Kidney (tissue), 13 donors: ENCODE measurements at regions not wholly inside any gene's neighbourhood (a gene's known extent, or its start where the extent isn't known, plus 50 kb on each side); places are given as distances from the start of the nearest gene placed in this dataset.

Experiments used
- DNase-seq, 5 donors: peaks; one replicate each; pipeline ENCODE4 v3.0.0-alpha.2; 2013 to 2020
- FAIRE-seq: peaks from 2 replicates; lab custom pipeline; 2012; peaks lifted over from hg19 to GRCh38; lab: Jason Lieb, UNC
- H3K27ac ChIP-seq, 2 donors: one replicate each; pipeline ENCODE4 v1.7.0; 2013; ENCODE audit warnings: low read depth in 2 of 2, low read length in 2 of 2, inconsistent platforms in 1 of 2
- H3K27me3 ChIP-seq: one replicate; pipeline ENCODE4 v1.7.1; 2013; ENCODE audit warnings: low read length, inconsistent platforms; ENCODE audit not compliant: control insufficient read depth, insufficient read depth
- H3K36me3 ChIP-seq, 3 donors: one replicate each; pipeline versions ENCODE4 v1.7.0 to v1.7.1; 2013; ENCODE audit warnings: low read length in 3 of 3, control low read depth in 1 of 3, inconsistent platforms in 1 of 3; ENCODE audit not compliant: insufficient read depth in 3 of 3, control insufficient read depth in 2 of 3
- H3K4me1 ChIP-seq, 3 donors: one replicate each; pipeline versions ENCODE4 v1.7.0 to v1.7.1; 2013; ENCODE audit warnings: low read length in 3 of 3, inconsistent platforms in 1 of 3, low read depth in 1 of 3; ENCODE audit not compliant: control insufficient read depth in 2 of 3, insufficient read depth in 2 of 3
- H3K4me3 ChIP-seq, 3 donors: one replicate each; pipeline versions ENCODE4 v1.7.0 to v1.8.1; 2013; ENCODE audit warnings: low read length in 3 of 3, control low read depth in 1 of 3, inconsistent platforms in 1 of 3
- H3K9ac ChIP-seq, 3 donors: one replicate each; pipeline versions ENCODE4 v1.7.0 to v1.7.1; 2013; ENCODE audit warnings: low read length in 3 of 3, control low read depth in 1 of 3, inconsistent platforms in 1 of 3
- H3K9me3 ChIP-seq, 3 donors: one replicate each; pipeline versions ENCODE4 v1.7.0 to v1.7.1; 2013; ENCODE audit warnings: low read length in 3 of 3, control low read depth in 1 of 3, inconsistent platforms in 1 of 3; ENCODE audit not compliant: control insufficient read depth in 2 of 3, insufficient read depth in 1 of 3
- intact Hi-C: fragments of 100-400 bp; cut with DNase I; formaldehyde crosslinking; loops from one replicate; pipeline ENCODE4 v1.11.1; 2022
- TF ChIP-seq, protein P1 (sequence below): IDR thresholded peaks from 3 replicates; pipeline ENCODE4 v1.5.1; 2012; ENCODE audit warnings: mild to moderate bottlenecking, moderate library complexity, borderline replicate concordance; ENCODE audit not compliant: insufficient read depth; ENCODE audit errors: extremely low read depth
- donor health status: control.
- donor health status: control.
- donor health status: control.
- donor health status: control.
- donor health status: control.
- donor health status: DM: yes; HTN: yes; CAD: no.
- donor health status: Normal renal cell carcinoma (clear cell type).

DNA sequence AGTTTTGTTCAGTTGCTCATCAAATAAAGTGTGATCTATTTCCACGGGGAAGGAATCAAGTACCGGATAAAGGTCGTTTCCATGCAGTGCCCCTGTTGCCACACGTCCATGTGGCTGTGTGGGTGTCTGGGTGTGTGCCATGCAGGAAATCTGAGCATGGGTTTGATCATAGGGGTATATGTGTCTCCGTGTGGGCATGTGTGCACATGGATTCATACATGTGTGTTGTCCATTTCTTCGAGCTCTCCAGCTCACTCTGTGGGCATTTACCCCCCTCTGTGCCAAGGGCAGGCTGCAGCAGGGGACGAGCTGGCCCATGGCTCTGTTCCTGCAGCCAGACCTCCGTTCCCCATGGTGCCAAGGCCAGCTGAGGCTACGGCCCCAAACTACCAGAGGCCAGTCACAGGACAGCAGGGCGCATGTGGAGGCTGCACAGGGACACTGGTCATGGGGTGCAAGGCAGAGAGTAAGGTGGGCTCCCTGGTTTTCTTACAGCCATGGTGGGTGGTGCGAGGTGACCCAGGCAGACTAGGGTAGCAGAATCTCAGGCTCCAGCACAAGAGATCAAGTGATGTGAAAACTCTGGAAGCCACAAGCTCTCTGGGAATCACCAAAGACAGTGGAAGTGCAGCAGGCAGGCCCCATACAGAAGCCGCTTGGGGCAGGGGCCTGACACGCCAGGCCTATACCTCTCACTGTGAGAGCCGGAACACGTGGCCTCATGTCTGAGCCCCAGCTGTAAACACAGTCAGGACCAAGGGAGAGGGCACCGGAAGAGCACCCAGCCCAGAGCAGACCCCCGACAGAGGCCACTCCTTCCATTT is 66.4 kb upstream of the RAB6C start:
- H3K9me3 ChIP-seq = peaks cover 0 to 6% (median 5%) of the 10 kb centered on the region in 3 donors
- no peaks in the 10 kb centered on the region for H3K4me1 ChIP-seq
- FAIRE-seq (no peak), DNase-seq (no peak)
- TF ChIP-seq, protein P1, sequence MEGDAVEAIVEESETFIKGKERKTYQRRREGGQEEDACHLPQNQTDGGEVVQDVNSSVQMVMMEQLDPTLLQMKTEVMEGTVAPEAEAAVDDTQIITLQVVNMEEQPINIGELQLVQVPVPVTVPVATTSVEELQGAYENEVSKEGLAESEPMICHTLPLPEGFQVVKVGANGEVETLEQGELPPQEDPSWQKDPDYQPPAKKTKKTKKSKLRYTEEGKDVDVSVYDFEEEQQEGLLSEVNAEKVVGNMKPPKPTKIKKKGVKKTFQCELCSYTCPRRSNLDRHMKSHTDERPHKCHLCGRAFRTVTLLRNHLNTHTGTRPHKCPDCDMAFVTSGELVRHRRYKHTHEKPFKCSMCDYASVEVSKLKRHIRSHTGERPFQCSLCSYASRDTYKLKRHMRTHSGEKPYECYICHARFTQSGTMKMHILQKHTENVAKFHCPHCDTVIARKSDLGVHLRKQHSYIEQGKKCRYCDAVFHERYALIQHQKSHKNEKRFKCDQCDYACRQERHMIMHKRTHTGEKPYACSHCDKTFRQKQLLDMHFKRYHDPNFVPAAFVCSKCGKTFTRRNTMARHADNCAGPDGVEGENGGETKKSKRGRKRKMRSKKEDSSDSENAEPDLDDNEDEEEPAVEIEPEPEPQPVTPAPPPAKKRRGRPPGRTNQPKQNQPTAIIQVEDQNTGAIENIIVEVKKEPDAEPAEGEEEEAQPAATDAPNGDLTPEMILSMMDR = no peak
- H3K27ac ChIP-seq = no peak overlapping the region
- intact Hi-C loops = no loop called here
- no peaks in the 10 kb centered on the region for H3K36me3 ChIP-seq
- H3K9ac ChIP-seq = no peak overlapping the region
- H3K4me3 ChIP-seq = no peak overlapping the region
- no peaks in the 10 kb centered on the region for H3K27me3 ChIP-seq

DNA sequence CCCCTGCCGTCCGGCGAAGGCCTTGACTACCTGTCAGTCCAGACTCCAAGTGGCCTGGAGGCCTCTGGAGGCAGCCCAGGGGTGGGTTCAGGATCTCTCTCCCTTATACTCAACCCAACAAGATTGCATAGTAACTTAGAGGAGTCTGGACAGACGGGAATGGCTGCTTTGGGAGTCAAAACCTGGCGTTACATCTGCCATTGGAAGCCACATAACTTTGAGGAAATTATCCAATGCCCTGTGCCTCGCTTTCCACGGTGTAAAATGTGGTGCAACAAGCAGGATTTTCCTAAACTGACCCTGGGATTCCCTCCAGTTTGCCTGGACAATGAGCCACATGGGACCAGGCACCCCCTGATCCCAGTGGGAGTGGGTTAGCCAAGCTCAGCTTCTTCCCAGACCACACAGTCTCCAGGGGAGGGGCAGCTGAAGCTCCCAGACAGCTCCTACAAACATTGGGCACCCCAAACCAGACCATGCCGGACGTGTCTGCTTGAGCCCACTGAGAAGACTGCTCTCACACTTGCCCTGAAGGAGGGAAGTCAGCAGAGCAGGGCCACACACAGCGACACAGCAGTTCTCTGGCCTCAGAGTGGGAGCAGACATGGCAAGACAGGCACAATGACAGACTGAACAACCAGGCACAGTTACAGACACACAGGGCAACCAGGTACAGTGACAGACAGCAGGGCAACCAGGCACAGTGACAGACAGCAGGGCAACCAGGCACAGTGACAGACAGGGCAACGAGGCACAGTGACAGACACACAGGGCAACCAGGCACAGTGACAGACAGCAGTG is 65.6 kb upstream of the RAB6C start:
- intact Hi-C loops = no loop called here
- H3K27ac ChIP-seq = no peak overlapping the region
- no peak for FAIRE-seq
- H3K9me3 ChIP-seq = peaks cover 0 to 8% (median 8%) of the 10 kb centered on the region in 3 donors
- no peaks in the 10 kb centered on the region for H3K4me1 ChIP-seq
- no peaks in the 10 kb centered on the region for H3K36me3 ChIP-seq
- H3K4me3 ChIP-seq = no peak overlapping the region
- no peaks in the 10 kb centered on the region for H3K27me3 ChIP-seq
- TF ChIP-seq, protein P1 = no peak
- DNase-seq = no peak
- H3K9ac ChIP-seq = no peak overlapping the region

DNA sequence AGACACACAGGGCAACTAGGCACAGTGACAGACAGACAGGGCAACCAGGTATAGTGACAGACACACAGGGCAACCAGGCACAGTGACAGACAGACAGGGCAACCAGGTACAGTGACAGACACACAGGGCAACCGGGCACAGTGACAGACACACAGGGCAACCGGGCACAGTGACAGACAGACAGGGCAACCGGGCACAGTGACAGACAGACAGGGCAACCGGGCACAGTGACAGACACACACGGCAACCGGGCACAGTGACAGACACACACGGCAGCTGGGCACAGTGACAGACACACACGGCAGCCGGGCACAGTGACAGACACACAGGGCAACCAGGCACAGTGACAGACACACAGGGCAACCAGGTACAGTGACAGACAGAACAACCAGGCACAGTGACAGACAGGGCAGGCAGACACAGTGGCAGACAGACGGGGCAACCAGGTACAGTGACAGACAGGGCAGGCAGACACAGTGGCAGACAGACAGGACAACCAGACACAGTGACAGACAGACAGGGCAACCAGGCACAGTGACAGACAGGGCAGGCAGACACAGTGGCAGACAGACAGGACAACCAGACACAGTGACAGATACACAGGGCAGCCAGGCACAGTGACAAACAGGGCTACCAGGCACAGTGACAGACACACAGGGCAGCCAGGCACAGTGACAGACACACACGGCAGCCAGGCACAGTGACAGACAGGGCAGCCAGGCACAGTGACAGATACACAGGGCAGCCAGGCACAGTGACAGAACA is 64.7 kb upstream of the RAB6C start:
- no peaks in the 10 kb centered on the region for H3K4me1 ChIP-seq
- H3K4me3 ChIP-seq = no peak overlapping the region
- intact Hi-C loops = no loop called here
- H3K27ac ChIP-seq = no peak overlapping the region
- TF ChIP-seq, protein P1 = no peak
- H3K9ac ChIP-seq = no peak overlapping the region
- peaks cover 0 to 11% (median 9%) of the 10 kb centered on the region in 3 donors for H3K9me3 ChIP-seq
- no peaks in the 10 kb centered on the region for H3K27me3 ChIP-seq
- DNase-seq (no peak), FAIRE-seq (no peak)
- H3K36me3 ChIP-seq = no peaks in the 10 kb centered on the region
